T-helper 2 cell treated with Interferon-gamma antibody and Interleukin-4, amounts not matched to agents 5 μg/mL and 100 μg/mL, for 36 hours (primary cell): ENCODE measurements at regions not wholly inside any gene's neighbourhood (a gene's known extent, or its start where the extent isn't known, plus 50 kb on each side); places are given as distances from the start of the nearest gene placed in this dataset.
"Not testable (repeated sequence)": the region's sequence is repeated elsewhere in the genome, so short reads cannot be mapped to it uniquely, and the experiment has no call there.

Source experiments
- DNase-seq: peaks from one replicate; pipeline ENCODE4 v3.0.0; 2021; ENCODE audit warnings: low spot score
- H3K27ac Mint-ChIP-seq: one replicate; pipeline ENCODE4 v1.8.0; 2021; ENCODE audit warnings: mild to moderate bottlenecking, mixed read lengths
- H3K27me3 Mint-ChIP-seq: one replicate; pipeline ENCODE4 v1.8.0; 2021; ENCODE audit warnings: low read depth, mixed read lengths
- H3K36me3 Mint-ChIP-seq: one replicate; pipeline ENCODE4 v1.8.0; 2021; ENCODE audit warnings: low read depth, mixed read lengths
- H3K4me1 Mint-ChIP-seq: one replicate; pipeline ENCODE4 v1.8.0; 2021; ENCODE audit warnings: low read depth, mixed read lengths
- H3K4me3 Mint-ChIP-seq: one replicate; pipeline ENCODE4 v1.8.0; 2022; ENCODE audit warnings: mild to moderate bottlenecking, moderate library complexity, mixed read lengths
- H3K9me3 Mint-ChIP-seq: one replicate; pipeline ENCODE4 v1.8.0; 2021; ENCODE audit warnings: mixed read lengths

DNA sequence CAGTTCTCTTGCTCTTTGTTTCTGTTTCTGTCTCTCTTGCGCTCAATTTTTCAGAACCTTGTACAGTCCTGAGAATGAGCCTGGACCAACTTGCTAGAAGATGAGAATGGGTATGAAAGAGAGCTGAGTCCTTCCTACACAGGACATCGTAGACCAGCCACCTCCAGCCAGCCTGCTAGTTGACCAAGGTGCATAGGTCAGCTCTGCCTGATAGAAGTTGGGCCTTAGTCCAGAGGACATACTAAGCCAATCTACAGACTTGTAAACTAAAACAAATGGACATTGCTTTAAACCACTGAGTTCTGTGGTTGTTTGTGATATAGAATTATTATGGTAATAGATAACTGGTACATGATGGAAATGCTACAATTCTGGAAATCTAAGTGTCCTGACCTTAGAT lies 236.4 kb upstream of the ZFP64 start:
- H3K4me3 Mint-ChIP-seq = no peak overlapping the region
- no peaks in the 10 kb centered on the region for H3K27me3 Mint-ChIP-seq
- no peaks in the 10 kb centered on the region for H3K36me3 Mint-ChIP-seq
- no peak for DNase-seq
- H3K4me1 Mint-ChIP-seq = no peaks in the 10 kb centered on the region
- no peak overlapping the region for H3K27ac Mint-ChIP-seq
- H3K9me3 Mint-ChIP-seq = peaks cover 16% of the 10 kb centered on the region

DNA sequence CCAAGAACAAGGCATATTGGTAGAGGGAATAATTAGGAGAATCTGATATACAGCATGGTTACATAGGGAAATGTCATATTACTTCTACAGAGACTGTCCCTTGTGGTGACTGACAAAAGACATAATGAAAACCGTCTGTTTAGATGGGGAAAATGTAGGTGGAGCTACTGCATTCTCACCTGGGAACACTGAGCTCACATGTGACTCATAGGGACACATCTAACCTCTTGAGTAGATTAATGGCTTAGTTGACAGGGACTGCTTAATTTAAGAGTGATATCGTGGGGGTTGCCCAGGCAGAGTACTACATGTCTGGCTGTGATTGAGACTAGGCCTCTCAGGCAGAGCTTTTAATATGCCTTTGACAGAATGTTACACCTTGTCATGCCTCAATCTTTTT lies 235.3 kb upstream of the ZFP64 start:
- peaks cover 16% of the 10 kb centered on the region for H3K9me3 Mint-ChIP-seq
- no peak for DNase-seq
- no peaks in the 10 kb centered on the region for H3K36me3 Mint-ChIP-seq

GRCh38 chr20:52425701-52426100 lies 234.1 kb upstream of the ZFP64 start:
- Mint-ChIP-seq H3K4me3 (no peak overlapping the region), H3K36me3 (no peaks in the 10 kb centered on the region), H3K27ac (no peak overlapping the region), H3K9me3 (peaks cover 14% of the 10 kb centered on the region), H3K4me1 (no peaks in the 10 kb centered on the region), H3K27me3 (no peaks in the 10 kb centered on the region)
- DNase-seq = no peak

More for the DNA sequence above, 235.3 kb upstream of the ZFP64 start:
- H3K4me1 Mint-ChIP-seq = no peaks in the 10 kb centered on the region
- H3K27me3 Mint-ChIP-seq = no peaks in the 10 kb centered on the region
- H3K4me3 Mint-ChIP-seq = no peak overlapping the region
- no peak overlapping the region for H3K27ac Mint-ChIP-seq

- Mint-ChIP-seq H3K4me1 (no peaks in the 10 kb centered on the region), H3K27ac (no peak overlapping the region), H3K27me3 (no peaks in the 10 kb centered on the region), H3K9me3 (peaks cover 13% of the 10 kb centered on the region), H3K36me3 (no peaks in the 10 kb centered on the region), H3K4me3 (no peak overlapping the region)
- no peak for DNase-seq
These were observed 233.7 kb upstream of the ZFP64 start for GRCh38 chr20:52425253-52425652.

DNA sequence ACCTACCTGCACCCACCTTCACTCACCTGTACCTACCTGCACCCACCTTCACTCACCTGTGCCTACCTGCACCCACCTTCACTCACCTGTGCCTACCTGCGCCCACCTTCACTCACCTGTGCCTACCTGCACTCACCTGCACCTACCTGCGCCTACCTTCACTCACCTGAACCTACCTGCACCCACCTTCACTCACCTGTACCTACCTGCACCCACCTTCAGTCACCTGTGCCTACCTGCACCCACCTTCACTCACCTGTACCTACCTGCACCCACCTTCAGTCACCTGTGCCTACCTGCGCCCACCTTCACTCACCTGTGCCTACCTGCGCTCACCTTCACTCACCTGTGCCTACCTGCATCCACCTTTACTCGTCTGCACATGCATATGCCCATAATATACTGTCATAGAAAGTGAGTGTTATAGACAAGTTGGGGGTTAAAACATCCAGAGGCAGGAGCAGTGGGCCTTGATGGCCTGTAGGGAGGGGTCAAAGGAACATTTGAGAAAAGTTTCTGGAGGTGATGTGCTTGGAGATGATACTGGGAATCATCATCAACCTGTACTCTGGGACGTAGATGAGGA lies 232.9 kb upstream of the ZFP64 start:
- not testable (repeated sequence) for H3K4me3 Mint-ChIP-seq, H3K36me3 Mint-ChIP-seq, H3K4me1 Mint-ChIP-seq, H3K27me3 Mint-ChIP-seq, DNase-seq
- Mint-ChIP-seq H3K27ac (peak overlapping the region; percentile 17), H3K9me3 (peaks cover 15% of the 10 kb centered on the region)

DNA sequence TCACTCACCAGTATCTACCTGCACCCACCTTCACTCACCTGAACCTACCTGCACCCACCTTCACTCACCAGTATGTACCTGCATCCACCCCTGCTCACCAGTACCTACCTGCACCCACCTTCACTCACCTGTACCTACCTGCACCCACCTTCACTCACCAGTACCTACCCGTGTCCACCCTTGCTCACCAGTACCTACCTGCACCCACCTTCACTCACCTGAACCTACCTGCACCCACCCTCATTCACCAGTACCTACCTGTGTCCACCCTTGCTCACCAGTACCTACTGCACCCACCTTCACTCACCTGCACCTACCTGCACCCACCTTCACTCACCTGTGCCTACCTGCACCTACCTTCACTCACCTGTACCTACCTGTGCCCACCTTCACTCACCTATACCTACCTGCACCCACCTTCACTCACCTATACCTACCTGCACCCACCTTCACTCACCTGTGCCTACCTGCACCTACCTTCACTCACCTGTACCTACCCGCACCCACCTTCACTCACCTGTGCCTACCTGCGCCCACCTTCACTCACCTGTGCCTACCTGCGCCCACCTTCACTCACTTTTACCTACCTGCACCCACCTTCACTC lies 232.1 kb upstream of the ZFP64 start:
- DNase-seq, H3K27me3 Mint-ChIP-seq, H3K4me3 Mint-ChIP-seq, H3K27ac Mint-ChIP-seq, H3K4me1 Mint-ChIP-seq, H3K36me3 Mint-ChIP-seq: not testable (repeated sequence)
- peaks cover 16% of the 10 kb centered on the region for H3K9me3 Mint-ChIP-seq

- Mint-ChIP-seq H3K36me3 (no peaks in the 10 kb centered on the region), H3K27me3 (no peaks in the 10 kb centered on the region), H3K4me3 (no peak overlapping the region), H3K4me1 (no peaks in the 10 kb centered on the region), H3K9me3 (peaks cover 19% of the 10 kb centered on the region), H3K27ac (no peak overlapping the region)
- no peak for DNase-seq
These were observed 231.2 kb upstream of the ZFP64 start for GRCh38 chr20:52422574-52423336.

- no peak for DNase-seq
- no peaks in the 10 kb centered on the region for H3K27me3 Mint-ChIP-seq
- no peaks in the 10 kb centered on the region for H3K4me1 Mint-ChIP-seq
- peaks cover 19% of the 10 kb centered on the region for H3K9me3 Mint-ChIP-seq
- no peak overlapping the region for H3K27ac Mint-ChIP-seq
- no peak overlapping the region for H3K4me3 Mint-ChIP-seq
- H3K36me3 Mint-ChIP-seq = no peaks in the 10 kb centered on the region
These were observed 229.2 kb upstream of the ZFP64 start for GRCh38 chr20:52420805-52421204.

- Mint-ChIP-seq H3K36me3 (no peaks in the 10 kb centered on the region), H3K4me3 (no peak overlapping the region), H3K4me1 (no peaks in the 10 kb centered on the region), H3K27me3 (no peaks in the 10 kb centered on the region), H3K9me3 (peaks cover 19% of the 10 kb centered on the region), H3K27ac (no peak overlapping the region)
- DNase-seq = no peak
These were observed 227.6 kb upstream of the ZFP64 start for GRCh38 chr20:52419205-52419604.

DNA sequence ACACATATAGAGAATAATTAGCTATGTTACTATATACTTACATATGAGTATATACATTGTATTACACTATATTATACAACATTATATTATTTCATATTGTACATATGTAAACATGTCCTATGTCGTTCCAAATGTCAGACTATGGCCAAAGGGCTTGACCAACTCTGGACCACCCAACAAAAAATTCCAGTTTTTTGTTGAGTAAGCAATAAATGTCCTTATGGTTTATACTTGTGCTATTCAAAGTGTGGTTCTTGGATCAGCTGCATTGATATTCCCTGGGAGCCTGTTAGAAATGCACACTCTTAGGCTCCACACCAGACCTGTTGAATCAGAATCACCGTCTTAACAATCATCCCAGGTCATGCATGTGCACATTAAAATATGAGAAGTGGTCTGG lies 225.4 kb upstream of the ZFP64 start:
- peaks cover 2% of the 10 kb centered on the region for H3K36me3 Mint-ChIP-seq
- peaks cover 30% of the 10 kb centered on the region for H3K9me3 Mint-ChIP-seq
- no peaks in the 10 kb centered on the region for H3K27me3 Mint-ChIP-seq
- H3K4me1 Mint-ChIP-seq = no peaks in the 10 kb centered on the region
- DNase-seq = no peak
- no peak overlapping the region for H3K4me3 Mint-ChIP-seq
- H3K27ac Mint-ChIP-seq = no peak overlapping the region

DNA sequence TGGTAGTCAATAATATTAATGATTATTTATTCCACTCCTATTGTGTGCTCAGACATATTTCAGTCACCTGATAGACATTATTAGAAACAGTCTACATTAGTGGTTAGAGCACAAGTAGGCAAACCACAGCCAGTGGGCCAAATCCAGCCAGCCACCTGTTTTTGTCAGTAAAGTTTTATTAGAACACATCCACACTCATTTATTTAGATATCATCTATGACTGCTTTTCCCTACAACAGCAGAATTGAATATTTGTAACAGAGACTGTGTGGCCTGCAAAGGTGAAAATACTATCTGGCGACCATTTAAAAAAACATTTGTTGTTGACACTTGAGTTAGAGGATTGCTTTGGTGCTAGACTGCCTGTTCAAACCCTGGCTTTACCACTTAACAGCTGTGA lies 220.0 kb upstream of the ZFP64 start:
- no peak for DNase-seq
- peaks cover 24% of the 10 kb centered on the region for H3K9me3 Mint-ChIP-seq
- H3K27ac Mint-ChIP-seq = peak overlapping the region; percentile 10
- peaks cover 26% of the 10 kb centered on the region for H3K4me1 Mint-ChIP-seq
- no peak overlapping the region for H3K4me3 Mint-ChIP-seq
- peaks cover 2% of the 10 kb centered on the region for H3K27me3 Mint-ChIP-seq
- peaks cover 2% of the 10 kb centered on the region for H3K36me3 Mint-ChIP-seq

DNA sequence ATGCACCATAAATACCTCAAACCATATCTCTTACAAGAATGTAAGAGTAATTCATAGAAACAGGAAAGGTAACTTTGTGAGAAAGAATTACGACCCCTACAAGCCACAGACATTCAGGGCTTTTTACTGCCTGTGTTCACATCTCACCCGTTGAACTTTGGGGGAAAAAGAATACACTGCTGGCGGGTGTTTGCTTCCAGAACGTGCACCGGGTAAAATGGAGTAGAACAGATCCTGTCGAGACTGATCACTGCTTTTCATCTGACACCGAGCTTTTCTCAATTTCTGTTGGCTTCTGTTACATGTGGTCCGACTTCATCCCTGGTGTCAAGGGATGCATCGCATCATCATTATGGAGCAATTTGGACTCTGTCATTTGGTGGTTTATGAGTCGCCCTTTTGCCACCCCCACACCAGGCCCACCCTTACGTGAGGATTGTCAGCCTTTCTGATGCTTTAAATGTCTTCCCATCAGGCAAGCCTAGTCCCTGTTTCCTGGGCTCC lies 219.2 kb upstream of the ZFP64 start:
- Mint-ChIP-seq H3K4me1 (peaks cover 34% of the 10 kb centered on the region), H3K27me3 (peaks cover 2% of the 10 kb centered on the region), H3K27ac (peak overlapping the region; percentile 94), H3K4me3 (peak overlapping the region; percentile 80), H3K36me3 (peaks cover 2% of the 10 kb centered on the region), H3K9me3 (peaks cover 25% of the 10 kb centered on the region)
- DNase-seq = no peak

- DNase-seq = peak; percentile 33
- Mint-ChIP-seq H3K4me3 (peak overlapping the region; percentile 80), H3K4me1 (peaks cover 40% of the 10 kb centered on the region), H3K27ac (peak overlapping the region; percentile 94), H3K27me3 (peaks cover 2% of the 10 kb centered on the region), H3K36me3 (peaks cover 2% of the 10 kb centered on the region), H3K9me3 (peaks cover 25% of the 10 kb centered on the region)
These were observed 218.6 kb upstream of the ZFP64 start for GRCh38 chr20:52410182-52410647.

DNA sequence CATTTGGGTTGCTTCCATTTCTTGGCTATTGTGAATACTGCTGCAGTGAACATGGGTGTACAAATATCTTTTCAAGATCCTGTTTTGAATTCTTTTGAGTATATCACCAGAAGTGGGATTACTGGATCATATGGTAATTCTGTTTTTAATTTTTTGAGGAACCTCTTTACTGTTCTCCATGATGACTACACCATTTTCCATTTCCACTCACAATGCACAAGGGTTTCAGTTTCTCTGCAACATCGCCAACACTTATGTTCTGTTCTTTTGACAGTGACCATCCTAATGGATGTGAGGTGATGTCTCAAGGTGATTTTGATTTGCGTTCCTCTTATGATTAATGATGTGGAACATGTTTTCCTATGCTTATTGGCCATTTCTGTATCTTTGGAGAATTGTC lies 214.4 kb upstream of the ZFP64 start:
- Mint-ChIP-seq H3K36me3 (no peaks in the 10 kb centered on the region), H3K4me3 (peak overlapping the region; percentile 29), H3K4me1 (peaks cover 54% of the 10 kb centered on the region), H3K27ac (peak overlapping the region; percentile 64), H3K27me3 (peaks cover 2% of the 10 kb centered on the region), H3K9me3 (peaks cover 8% of the 10 kb centered on the region)
- no peak for DNase-seq
